ENCODE measurements at regions not wholly inside any gene's neighbourhood (a gene's known extent, or its start where the extent isn't known, plus 50 kb on each side); places are given as distances from the start of the nearest gene placed in this dataset.
"Not testable (repeated sequence)": the region's sequence is repeated elsewhere in the genome, so short reads cannot be mapped to it uniquely, and the experiment has no call there.

GRCh38 chr5:103385722-103386121 lies 127.2 kb downstream of the MACIR start:
- H3K4me1 ChIP-seq (ENCODE audit: control insufficient read depth, insufficient read depth, low read length) = no peaks in the 10 kb centered on the region
- CTCF ChIA-PET = no interaction called here

GRCh38 chr5:103377638-103378037 lies 119.1 kb downstream of the MACIR start:
- H3K36me3 ChIP-seq (ENCODE audit: control insufficient read depth, insufficient read depth, low read length); ATAC-seq; POLR2A ChIA-PET; BruUV-seq (replicated peaks); H3K27ac ChIP-seq (ENCODE audit: low read length); H3K9me3 ChIP-seq (ENCODE audit: control insufficient read depth, insufficient read depth, low read depth, low read length); in situ Hi-C loops (cut with HindIII; ENCODE audit: low pct_unique_long_range_greater_than_20kb, low sequenced_read_pairs); DNase-seq (ENCODE audit: low read depth, low spot score); CTCF ChIA-PET; H3K4me3 ChIP-seq (ENCODE audit: low read depth in 2 of 2, low read length in 2 of 2); H3K4me1 ChIP-seq (ENCODE audit: control insufficient read depth, insufficient read depth, low read length); H3K27me3 ChIP-seq (ENCODE audit: control insufficient read depth, insufficient read depth, low read length); intact Hi-C loops (cut with micrococcal nuclease; ENCODE audit: unreplicated experiment): not testable (repeated sequence)

More at GRCh38 chr5:103385722-103386121, 127.2 kb downstream of the MACIR start:
- Histone ChIP-seq H3K9me3 (ENCODE audit: control insufficient read depth, insufficient read depth, low read depth, low read length) (no peaks in the 10 kb centered on the region), H3K36me3 (ENCODE audit: control insufficient read depth, insufficient read depth, low read length) (no peaks in the 10 kb centered on the region), H3K27ac (ENCODE audit: low read length) (no peak overlapping the region), H3K27me3 (ENCODE audit: control insufficient read depth, insufficient read depth, low read length) (no peaks in the 10 kb centered on the region), H3K4me3 (ENCODE audit: low read depth in 2 of 2, low read length in 2 of 2) (no peak overlapping the region)
- no peak for DNase-seq (ENCODE audit: low read depth, low spot score)
- POLR2A ChIA-PET = no interaction called here
- ATAC-seq = no peak
- no TSS peak for BruUV-seq (replicated peaks)
- in situ Hi-C loops (cut with HindIII; ENCODE audit: low pct_unique_long_range_greater_than_20kb, low sequenced_read_pairs) = no loop called here
- TF ChIP-seq, protein P1, sequence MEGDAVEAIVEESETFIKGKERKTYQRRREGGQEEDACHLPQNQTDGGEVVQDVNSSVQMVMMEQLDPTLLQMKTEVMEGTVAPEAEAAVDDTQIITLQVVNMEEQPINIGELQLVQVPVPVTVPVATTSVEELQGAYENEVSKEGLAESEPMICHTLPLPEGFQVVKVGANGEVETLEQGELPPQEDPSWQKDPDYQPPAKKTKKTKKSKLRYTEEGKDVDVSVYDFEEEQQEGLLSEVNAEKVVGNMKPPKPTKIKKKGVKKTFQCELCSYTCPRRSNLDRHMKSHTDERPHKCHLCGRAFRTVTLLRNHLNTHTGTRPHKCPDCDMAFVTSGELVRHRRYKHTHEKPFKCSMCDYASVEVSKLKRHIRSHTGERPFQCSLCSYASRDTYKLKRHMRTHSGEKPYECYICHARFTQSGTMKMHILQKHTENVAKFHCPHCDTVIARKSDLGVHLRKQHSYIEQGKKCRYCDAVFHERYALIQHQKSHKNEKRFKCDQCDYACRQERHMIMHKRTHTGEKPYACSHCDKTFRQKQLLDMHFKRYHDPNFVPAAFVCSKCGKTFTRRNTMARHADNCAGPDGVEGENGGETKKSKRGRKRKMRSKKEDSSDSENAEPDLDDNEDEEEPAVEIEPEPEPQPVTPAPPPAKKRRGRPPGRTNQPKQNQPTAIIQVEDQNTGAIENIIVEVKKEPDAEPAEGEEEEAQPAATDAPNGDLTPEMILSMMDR (IDR thresholded peaks at IDR 0.05) = peak; percentile 10; the same call in 1 of the 2 replicates
- TF ChIP-seq POLR2AphosphoS5 (IDR thresholded peaks at IDR 0.05; ENCODE audit: low read depth, low read length) = no peak
- intact Hi-C loops (cut with micrococcal nuclease; ENCODE audit: unreplicated experiment) = no loop called here

DNA sequence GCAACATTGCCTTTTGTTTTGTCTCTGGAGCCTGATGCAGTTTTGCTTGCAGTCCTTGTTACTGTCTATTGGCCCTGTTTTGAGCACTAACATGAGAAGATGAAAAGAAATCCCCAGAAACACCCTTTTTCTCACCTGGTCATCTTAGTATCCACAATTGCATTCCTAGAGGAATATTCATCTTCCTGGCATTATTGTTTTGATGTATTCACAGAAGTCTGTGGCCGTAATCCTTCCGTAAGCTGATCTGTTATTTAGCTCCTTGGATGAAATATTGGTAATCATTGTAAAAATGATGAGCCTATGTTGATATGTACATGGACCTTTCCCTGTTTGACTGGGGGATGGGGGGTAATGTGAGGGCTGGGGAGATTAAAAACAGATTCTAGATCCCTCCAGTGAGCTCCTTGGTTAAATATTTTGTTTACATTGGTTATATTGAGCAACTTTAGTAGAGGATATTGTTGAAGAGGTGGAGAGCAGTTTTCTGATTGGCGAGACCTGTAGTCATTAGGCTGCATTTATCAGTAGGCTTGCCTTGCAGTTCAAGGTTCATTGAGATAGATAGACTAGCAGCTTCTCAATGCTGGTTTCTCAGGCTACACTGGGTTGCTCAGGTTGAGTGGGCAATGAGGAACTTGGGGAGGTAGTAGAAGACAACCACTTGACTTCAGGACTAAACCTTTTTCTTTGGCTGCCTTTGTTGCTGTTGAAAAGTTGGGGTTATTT lies 117.5 kb downstream of the MACIR start:
- intact Hi-C loops (cut with micrococcal nuclease; ENCODE audit: unreplicated experiment) = no loop called here
- Histone ChIP-seq H3K36me3 (ENCODE audit: control insufficient read depth, insufficient read depth, low read length) (no peaks in the 10 kb centered on the region), H3K27me3 (ENCODE audit: control insufficient read depth, insufficient read depth, low read length) (no peaks in the 10 kb centered on the region), H3K4me1 (ENCODE audit: control insufficient read depth, insufficient read depth, low read length) (no peaks in the 10 kb centered on the region), H3K4me3 (ENCODE audit: low read depth in 2 of 2, low read length in 2 of 2) (no peak overlapping the region), H3K27ac (ENCODE audit: low read length) (no peak overlapping the region), H3K9me3 (ENCODE audit: control insufficient read depth, insufficient read depth, low read depth, low read length) (no peaks in the 10 kb centered on the region)
- ChIA-PET POLR2A (no interaction called here), CTCF (no interaction called here)
- no TSS peak for BruUV-seq (replicated peaks)
- in situ Hi-C loops (cut with HindIII; ENCODE audit: low pct_unique_long_range_greater_than_20kb, low sequenced_read_pairs) = no loop called here
- ATAC-seq = no peak
- TF ChIP-seq POLR2AphosphoS5 (IDR thresholded peaks at IDR 0.05; ENCODE audit: low read depth, low read length) (no peak), REST (IDR thresholded peaks at IDR 0.05; ENCODE audit: insufficient read depth in 1 of 2, low read depth in 2 of 2, low read length in 1 of 2) (no peak), TCF7L2 (IDR thresholded peaks at IDR 0.05; ENCODE audit: low read depth, low read length) (no peak), SIN3A (IDR thresholded peaks at IDR 0.05; ENCODE audit: borderline replicate concordance, insufficient read depth, low read depth, low read length) (no peak)
- TF ChIP-seq, protein P1 (IDR thresholded peaks at IDR 0.05) = no peak
- no peak for DNase-seq (ENCODE audit: low read depth, low spot score)

All from Panc1 (cell line).